Activated CD4-positive, alpha-beta T cell treated with anti-CD3 and anti-CD28 coated beads for 36 hours (primary cell): ENCODE measurements at regions not wholly inside any gene's neighbourhood (a gene's known extent, or its start where the extent isn't known, plus 50 kb on each side); places are given as distances from the start of the nearest gene placed in this dataset.

Source experiments
- ATAC-seq: fragments of 200-7000 bp; cut with Tn5 transposase; one replicate; pipeline ENCODE4 v1.10.0; 2021; ENCODE audit warnings: mild to moderate bottlenecking, moderate library complexity
- CTCF ChIA-PET: fragments of 350-600 bp; sonication (Branson Sonifier 250); formaldehyde crosslinking; loops from one replicate; lab custom pipeline; 2021; ENCODE audit warnings: antibody characterized with exemption; lab: Charles Lee
- POLR2A ChIA-PET: fragments of 350-600 bp; sonication (Branson Sonifier 250); formaldehyde crosslinking; loops from one replicate; lab custom pipeline; 2021; ENCODE audit warnings: antibody characterized with exemption, inconsistent platforms; lab: Charles Lee
- DNase-seq: peaks from one replicate; pipeline ENCODE4 v3.0.0-alpha.2; 2020
- H3K27ac Mint-ChIP-seq: one replicate; pipeline ENCODE4 v1.8.0; 2021; ENCODE audit warnings: mixed read lengths
- H3K27me3 Mint-ChIP-seq: one replicate; pipeline ENCODE4 v1.8.0; 2021; ENCODE audit warnings: mixed read lengths
- H3K36me3 Mint-ChIP-seq: one replicate; pipeline ENCODE4 v1.8.0; 2021; ENCODE audit warnings: low read depth, mixed read lengths
- H3K4me1 Mint-ChIP-seq: one replicate; pipeline ENCODE4 v1.8.0; 2021; ENCODE audit warnings: mixed read lengths
- H3K4me3 Mint-ChIP-seq: one replicate; pipeline ENCODE4 v1.8.0; 2021; ENCODE audit warnings: mild to moderate bottlenecking, moderate library complexity, mixed read lengths
- H3K9me3 Mint-ChIP-seq: one replicate; pipeline ENCODE4 v1.8.0; 2021; ENCODE audit warnings: low read depth, mixed read lengths
- intact Hi-C, 2 experiments: fragments of 100-400 bp; cut with DNase I in 1 of 2; cut with micrococcal nuclease in 1 of 2; formaldehyde crosslinking; loops; one replicate each; pipeline versions ENCODE4 v1.14.2 to v1.15.1; 2022 to 2024; cut with DNase I, micrococcal nuclease

GRCh38 chr12:127685491-127685890, 581.5 kb upstream of the TMEM132C start:
- H3K9me3 Mint-ChIP-seq, result no peaks in the 10 kb centered on the region
- CTCF ChIA-PET, result interaction anchor here (0.8 to 1.0 kb wide), 2 partner anchors 13 kb away, joined by 3 read pairs; no protein-coding TSS in a partner anchor
- no peak for DNase-seq
- intact Hi-C loops, result no loop called here
- H3K4me3 Mint-ChIP-seq, result no peak overlapping the region
- ATAC-seq, result no peak
- no peaks in the 10 kb centered on the region for H3K27me3 Mint-ChIP-seq
- H3K4me1 Mint-ChIP-seq, result no peaks in the 10 kb centered on the region
- H3K27ac Mint-ChIP-seq, result no peak overlapping the region
- no peaks in the 10 kb centered on the region for H3K36me3 Mint-ChIP-seq
- POLR2A ChIA-PET, result no interaction called here

- no peaks in the 10 kb centered on the region for H3K4me1 Mint-ChIP-seq
- intact Hi-C loops, result no loop called here
- no peaks in the 10 kb centered on the region for H3K36me3 Mint-ChIP-seq
- no peaks in the 10 kb centered on the region for H3K9me3 Mint-ChIP-seq
- DNase-seq, result no peak
- ATAC-seq, result no peak
- H3K4me3 Mint-ChIP-seq, result no peak overlapping the region
- H3K27ac Mint-ChIP-seq, result no peak overlapping the region
- POLR2A ChIA-PET, result no interaction called here
- CTCF ChIA-PET, result interaction anchor here (0.8 to 1.0 kb wide), 2 partner anchors 12 to 14 kb away, joined by 3 read pairs; no protein-coding TSS in a partner anchor
- H3K27me3 Mint-ChIP-seq, result no peaks in the 10 kb centered on the region
Observed at GRCh38 chr12:127685931-127686330, 581.0 kb upstream of the TMEM132C start.

- CTCF ChIA-PET, result no interaction called here
- ATAC-seq, result no peak
- no peaks in the 10 kb centered on the region for H3K27me3 Mint-ChIP-seq
Observed at GRCh38 chr12:127687181-127687580, 579.8 kb upstream of the TMEM132C start.

GRCh38 chr12:127688906-127689428, 578.0 kb upstream of the TMEM132C start:
- intact Hi-C loops, result no loop called here

More at GRCh38 chr12:127687181-127687580, 579.8 kb upstream of the TMEM132C start:
- Mint-ChIP-seq H3K27ac (no peak overlapping the region), H3K9me3 (no peaks in the 10 kb centered on the region), H3K36me3 (no peaks in the 10 kb centered on the region), H3K4me1 (no peaks in the 10 kb centered on the region), H3K4me3 (no peak overlapping the region)
- no peak for DNase-seq
- intact Hi-C loops, result no loop called here
- POLR2A ChIA-PET, result no interaction called here

GRCh38 chr12:127690161-127690560, 576.8 kb upstream of the TMEM132C start:
- no peaks in the 10 kb centered on the region for H3K27me3 Mint-ChIP-seq
- CTCF ChIA-PET, result interaction anchor here (1.6 kb wide), 1 partner anchor 12 kb away, joined by 4 read pairs; no protein-coding TSS in a partner anchor
- H3K27ac Mint-ChIP-seq, result no peak overlapping the region
- no peaks in the 10 kb centered on the region for H3K4me1 Mint-ChIP-seq
- POLR2A ChIA-PET, result no interaction called here
- no peaks in the 10 kb centered on the region for H3K9me3 Mint-ChIP-seq
- intact Hi-C loops, result no loop called here
- H3K4me3 Mint-ChIP-seq, result no peak overlapping the region
- H3K36me3 Mint-ChIP-seq, result no peaks in the 10 kb centered on the region
- DNase-seq (no peak), ATAC-seq (no peak)

More at GRCh38 chr12:127688906-127689428, 578.0 kb upstream of the TMEM132C start:
- Mint-ChIP-seq H3K27ac (no peak overlapping the region), H3K4me1 (no peaks in the 10 kb centered on the region), H3K4me3 (no peak overlapping the region), H3K9me3 (no peaks in the 10 kb centered on the region), H3K36me3 (no peaks in the 10 kb centered on the region), H3K27me3 (no peaks in the 10 kb centered on the region)
- no peak for ATAC-seq
- CTCF ChIA-PET, result interaction anchor here (1.6 kb wide), 1 partner anchor 11 kb away, joined by 4 read pairs; no protein-coding TSS in a partner anchor
- no peak for DNase-seq
- POLR2A ChIA-PET, result no interaction called here

GRCh38 chr12:127696963-127697362, 570.0 kb upstream of the TMEM132C start:
- Mint-ChIP-seq H3K4me1 (no peaks in the 10 kb centered on the region), H3K27ac (no peak overlapping the region), H3K27me3 (peaks cover 1% of the 10 kb centered on the region), H3K4me3 (no peak overlapping the region), H3K9me3 (peaks cover 5% of the 10 kb centered on the region), H3K36me3 (no peaks in the 10 kb centered on the region)
- ChIA-PET CTCF (no interaction called here), POLR2A (no interaction called here)
- intact Hi-C loops, result no loop called here
- DNase-seq, result no peak
- ATAC-seq, result no peak

- peaks cover 2% of the 10 kb centered on the region for H3K27me3 Mint-ChIP-seq
- POLR2A ChIA-PET, result no interaction called here
- no peaks in the 10 kb centered on the region for H3K36me3 Mint-ChIP-seq
- DNase-seq (no peak), ATAC-seq (no peak)
- intact Hi-C loops, result no loop called here
- CTCF ChIA-PET, result no interaction called here
- H3K9me3 Mint-ChIP-seq, result peaks cover 6% of the 10 kb centered on the region
- no peak overlapping the region for H3K27ac Mint-ChIP-seq
- H3K4me3 Mint-ChIP-seq, result no peak overlapping the region
- no peaks in the 10 kb centered on the region for H3K4me1 Mint-ChIP-seq
Observed at GRCh38 chr12:127703026-127703425, 563.9 kb upstream of the TMEM132C start.

GRCh38 chr12:127711108-127711507, 555.9 kb upstream of the TMEM132C start:
- Mint-ChIP-seq H3K4me1 (no peaks in the 10 kb centered on the region), H3K4me3 (no peak overlapping the region), H3K27me3 (no peaks in the 10 kb centered on the region), H3K36me3 (no peaks in the 10 kb centered on the region), H3K27ac (no peak overlapping the region), H3K9me3 (peaks cover 2% of the 10 kb centered on the region)
- ChIA-PET POLR2A (no interaction called here), CTCF (interaction anchor here (0.5 kb wide), 1 partner anchor 43 kb away, joined by 3 read pairs; no protein-coding TSS in a partner anchor)
- ATAC-seq, result no peak
- intact Hi-C loops, result no loop called here
- peak; percentile 7 for DNase-seq

- ChIA-PET CTCF (no interaction called here), POLR2A (no interaction called here)
- peaks cover 2% of the 10 kb centered on the region for H3K9me3 Mint-ChIP-seq
- intact Hi-C loops, result no loop called here
- no peak overlapping the region for H3K4me3 Mint-ChIP-seq
- no peaks in the 10 kb centered on the region for H3K27me3 Mint-ChIP-seq
- no peaks in the 10 kb centered on the region for H3K4me1 Mint-ChIP-seq
- ATAC-seq, result no peak
- no peak for DNase-seq
- H3K27ac Mint-ChIP-seq, result no peak overlapping the region
- no peaks in the 10 kb centered on the region for H3K36me3 Mint-ChIP-seq
Observed at GRCh38 chr12:127712561-127712960, 554.4 kb upstream of the TMEM132C start.

GRCh38 chr12:127716166-127716565, 550.8 kb upstream of the TMEM132C start:
- no peak overlapping the region for H3K27ac Mint-ChIP-seq
- ATAC-seq (no peak), DNase-seq (no peak)
- ChIA-PET CTCF (no interaction called here), POLR2A (no interaction called here)
- no peaks in the 10 kb centered on the region for H3K36me3 Mint-ChIP-seq
- no peaks in the 10 kb centered on the region for H3K27me3 Mint-ChIP-seq
- H3K4me1 Mint-ChIP-seq, result no peaks in the 10 kb centered on the region
- no peak overlapping the region for H3K4me3 Mint-ChIP-seq
- intact Hi-C loops, result no loop called here
- no peaks in the 10 kb centered on the region for H3K9me3 Mint-ChIP-seq

GRCh38 chr12:127717278-127717677, 549.7 kb upstream of the TMEM132C start:
- H3K36me3 Mint-ChIP-seq, result no peaks in the 10 kb centered on the region
- no peak overlapping the region for H3K4me3 Mint-ChIP-seq
- no peak for ATAC-seq
- POLR2A ChIA-PET, result no interaction called here
- H3K27me3 Mint-ChIP-seq, result no peaks in the 10 kb centered on the region
- intact Hi-C loops, result no loop called here
- DNase-seq, result no peak
- CTCF ChIA-PET, result no interaction called here
- H3K9me3 Mint-ChIP-seq, result no peaks in the 10 kb centered on the region
- H3K4me1 Mint-ChIP-seq, result no peaks in the 10 kb centered on the region
- no peak overlapping the region for H3K27ac Mint-ChIP-seq

- H3K9me3 Mint-ChIP-seq, result no peaks in the 10 kb centered on the region
- no peaks in the 10 kb centered on the region for H3K36me3 Mint-ChIP-seq
- ATAC-seq (no peak), DNase-seq (no peak)
- H3K4me3 Mint-ChIP-seq, result no peak overlapping the region
- H3K27ac Mint-ChIP-seq, result no peak overlapping the region
- ChIA-PET CTCF (no interaction called here), POLR2A (no interaction called here)
- H3K27me3 Mint-ChIP-seq, result no peaks in the 10 kb centered on the region
- intact Hi-C loops, result no loop called here
- H3K4me1 Mint-ChIP-seq, result no peaks in the 10 kb centered on the region
Observed at GRCh38 chr12:127720334-127720733, 546.6 kb upstream of the TMEM132C start.
